HG03135 (cell line): ENCODE measurements at regions not wholly inside any gene's neighbourhood (a gene's known extent, or its start where the extent isn't known, plus 50 kb on each side); places are given as distances from the start of the nearest gene placed in this dataset.
"Not testable (repeated sequence)": the region's sequence is repeated elsewhere in the genome, so short reads cannot be mapped to it uniquely, and the experiment has no call there.

ENCODE experiments used
- ATAC-seq: cut with Tn5 transposase; IDR thresholded peaks from one replicate; pipeline ENCODE4 v1.9.1; 2021; ENCODE audit warnings: mild to moderate bottlenecking, moderate library complexity; ENCODE audit not compliant: unreplicated experiment

- ATAC-seq: not testable (repeated sequence)
These were observed 249.8 kb downstream of the CYRIA start for GRCh38 chr2:16415861-16416260.

GRCh38 chr2:16413947-16414346 lies 251.7 kb downstream of the CYRIA start:
- no peak for ATAC-seq

- ATAC-seq: no peak
These were observed 252.3 kb downstream of the CYRIA start for GRCh38 chr2:16413285-16413684.

GRCh38 chr2:16412321-16413030 lies 253.2 kb downstream of the CYRIA start:
- ATAC-seq: no peak

- ATAC-seq: no peak
These were observed 253.8 kb downstream of the CYRIA start for GRCh38 chr2:16411788-16412187.

GRCh38 chr2:16409849-16410248 lies 255.8 kb downstream of the CYRIA start:
- ATAC-seq: no peak

GRCh38 chr2:16409006-16409390 lies 256.6 kb downstream of the CYRIA start:
- ATAC-seq: no peak

- ATAC-seq: no peak
These were observed 257.2 kb downstream of the CYRIA start for GRCh38 chr2:16408331-16409005.

- ATAC-seq: no peak
These were observed 258.3 kb downstream of the CYRIA start for GRCh38 chr2:16407358-16407757.

GRCh38 chr2:16406496-16407289 lies 258.9 kb downstream of the CYRIA start:
- ATAC-seq: no peak

GRCh38 chr2:16405551-16405950 lies 260.1 kb downstream of the CYRIA start:
- no peak for ATAC-seq

- ATAC-seq: no peak
These were observed 260.9 kb downstream of the CYRIA start for GRCh38 chr2:16404551-16405300.

GRCh38 chr2:16404146-16404545 lies 261.5 kb downstream of the CYRIA start:
- no peak for ATAC-seq

GRCh38 chr2:16402891-16403290 lies 262.7 kb downstream of the CYRIA start:
- ATAC-seq: no peak

- ATAC-seq: no peak
These were observed 263.8 kb downstream of the CYRIA start for GRCh38 chr2:16401761-16402300.

- no peak for ATAC-seq
These were observed 265.5 kb downstream of the CYRIA start for GRCh38 chr2:16400127-16400623.

- no peak for ATAC-seq
These were observed 267.1 kb downstream of the CYRIA start for GRCh38 chr2:16398486-16399043.

GRCh38 chr2:16397681-16398475 lies 267.8 kb downstream of the CYRIA start:
- no peak for ATAC-seq

- no peak for ATAC-seq
These were observed 268.6 kb downstream of the CYRIA start for GRCh38 chr2:16396986-16397385.
